IPS-NIHi11 (cell line): ENCODE measurements at regions not wholly inside any gene's neighbourhood (a gene's known extent, or its start where the extent isn't known, plus 50 kb on each side); places are given as distances from the start of the nearest gene placed in this dataset.

Experiments
- DNase-seq: peaks from one replicate; pipeline ENCODE4 v3.0.0; 2012; ENCODE audit warnings: mixed read lengths, low spot score

GRCh38 chr1:10848109-10848684 lies 51.8 kb upstream of the CASZ1 start:
- DNase-seq = no peak

- no peak for DNase-seq
Measured at GRCh38 chr1:10850026-10850425, 53.6 kb upstream of the CASZ1 start.

- DNase-seq = no peak
Measured at GRCh38 chr1:10851024-10852013, 54.9 kb upstream of the CASZ1 start.

- DNase-seq = no peak
Measured at GRCh38 chr1:10852018-10852417, 55.6 kb upstream of the CASZ1 start.

- no peak for DNase-seq
Measured at GRCh38 chr1:10852486-10852885, 56.0 kb upstream of the CASZ1 start.

- DNase-seq = no peak
Measured at GRCh38 chr1:10852998-10853520, 56.6 kb upstream of the CASZ1 start.

- DNase-seq = no peak
Measured at GRCh38 chr1:10853701-10854100, 57.3 kb upstream of the CASZ1 start.

- no peak for DNase-seq
Measured at GRCh38 chr1:10854856-10855459, 58.5 kb upstream of the CASZ1 start.

- no peak for DNase-seq
Measured at GRCh38 chr1:10856176-10856683, 59.8 kb upstream of the CASZ1 start.

GRCh38 chr1:10856863-10857598 lies 60.6 kb upstream of the CASZ1 start:
- DNase-seq = no peak

GRCh38 chr1:10857687-10858086 lies 61.2 kb upstream of the CASZ1 start:
- no peak for DNase-seq

- no peak for DNase-seq
Measured at GRCh38 chr1:10860218-10860617, 63.8 kb upstream of the CASZ1 start.

GRCh38 chr1:10860682-10861081 lies 64.2 kb upstream of the CASZ1 start:
- DNase-seq = no peak

- DNase-seq = no peak
Measured at GRCh38 chr1:10861822-10862221, 65.4 kb upstream of the CASZ1 start.

- no peak for DNase-seq
Measured at GRCh38 chr1:10862743-10863335, 66.4 kb upstream of the CASZ1 start.

- no peak for DNase-seq
Measured at GRCh38 chr1:10863886-10864285, 67.4 kb upstream of the CASZ1 start.

- no peak for DNase-seq
Measured at GRCh38 chr1:10864776-10865175, 68.3 kb upstream of the CASZ1 start.

GRCh38 chr1:10865518-10866320 lies 69.3 kb upstream of the CASZ1 start:
- DNase-seq = no peak

GRCh38 chr1:10866321-10867093 lies 70.1 kb upstream of the CASZ1 start:
- DNase-seq = no peak
